Fibroblast of skin of right biceps (primary cell): ENCODE measurements at regions not wholly inside any gene's neighbourhood (a gene's known extent, or its start where the extent isn't known, plus 50 kb on each side); places are given as distances from the start of the nearest gene placed in this dataset.
A peak's percentile ranks its signal among the peaks of the same experiment; 100 is the strongest.
"Not testable (repeated sequence)": the region's sequence is repeated elsewhere in the genome, so short reads cannot be mapped to it uniquely, and the experiment has no call there.

ENCODE experiments used
- DNase-seq: peaks from one replicate; pipeline ENCODE4 v3.0.0-alpha.2; 2013

GRCh38 chr5:92760550-92760949 is 820.5 kb downstream of the NR2F1-AS1 start:
- DNase-seq: no peak

DNA sequence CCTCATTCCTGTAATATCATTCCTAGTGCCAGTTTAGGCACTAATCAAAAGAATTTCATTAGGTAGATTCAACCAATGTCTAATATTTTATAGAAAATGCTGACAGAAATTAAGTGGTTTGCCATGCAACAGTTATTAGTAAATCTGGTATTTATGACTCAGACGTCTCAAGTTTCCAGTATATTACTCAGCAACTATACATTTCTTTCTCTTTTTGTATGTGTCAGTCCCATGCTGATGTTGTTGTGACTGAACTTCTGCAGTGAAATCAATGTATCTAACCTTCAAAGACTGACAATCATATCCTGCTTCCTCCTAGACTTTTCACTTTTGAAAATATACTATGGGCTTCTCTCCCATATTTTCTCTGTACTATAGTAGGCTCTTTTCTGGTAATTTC is 822.5 kb downstream of the NR2F1-AS1 start:
- DNase-seq: peak; percentile 78

GRCh38 chr5:92749943-92750342 is 831.1 kb downstream of the NR2F1-AS1 start:
- DNase-seq: peak; percentile 17

GRCh38 chr5:92748072-92748676 is 832.8 kb downstream of the NR2F1-AS1 start:
- DNase-seq: peak; percentile 4

GRCh38 chr5:92741906-92742305 is 839.1 kb downstream of the NR2F1-AS1 start:
- DNase-seq: no peak

- DNase-seq: no peak
Observed at GRCh38 chr5:92734211-92734940, 846.6 kb downstream of the NR2F1-AS1 start.

DNA sequence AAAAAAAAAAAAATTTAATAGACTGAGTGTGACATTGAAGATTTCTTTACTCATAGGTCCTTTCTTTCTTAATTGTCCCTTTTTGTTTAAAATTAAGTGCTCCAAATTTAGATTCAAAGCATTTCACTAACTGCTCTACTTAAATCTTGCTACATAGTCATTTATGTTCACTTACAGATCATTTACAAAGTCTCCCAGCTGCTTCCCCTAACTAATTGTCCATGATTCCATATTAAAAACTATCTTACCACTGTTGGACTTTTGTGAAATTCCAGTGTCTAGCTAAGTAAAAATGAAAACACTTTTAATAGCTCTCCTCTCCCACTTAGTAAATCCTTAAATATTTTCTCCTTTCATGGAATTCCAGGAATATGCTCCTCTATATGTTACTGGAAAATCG is 850.5 kb downstream of the NR2F1-AS1 start:
- DNase-seq: no peak

DNA sequence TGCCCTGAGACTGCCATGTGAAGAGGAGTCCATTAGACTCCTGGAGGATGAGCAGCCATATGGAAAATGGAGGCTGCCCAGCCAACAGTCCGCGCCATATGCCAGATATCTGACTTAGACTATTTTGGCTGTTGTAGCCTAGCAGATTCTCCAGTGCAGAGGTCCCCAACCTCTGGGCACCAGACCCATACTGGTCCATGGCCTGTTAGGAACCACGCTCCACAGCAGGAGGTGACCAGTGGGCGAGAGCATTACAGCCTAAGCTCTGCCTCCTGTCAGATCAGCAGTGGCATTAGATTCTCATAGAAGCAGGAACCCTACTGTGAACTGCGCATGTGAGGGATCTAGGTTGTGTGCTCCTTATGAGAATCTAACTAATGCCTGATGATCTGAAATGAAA is 851.9 kb downstream of the NR2F1-AS1 start:
- no peak for DNase-seq

DNA sequence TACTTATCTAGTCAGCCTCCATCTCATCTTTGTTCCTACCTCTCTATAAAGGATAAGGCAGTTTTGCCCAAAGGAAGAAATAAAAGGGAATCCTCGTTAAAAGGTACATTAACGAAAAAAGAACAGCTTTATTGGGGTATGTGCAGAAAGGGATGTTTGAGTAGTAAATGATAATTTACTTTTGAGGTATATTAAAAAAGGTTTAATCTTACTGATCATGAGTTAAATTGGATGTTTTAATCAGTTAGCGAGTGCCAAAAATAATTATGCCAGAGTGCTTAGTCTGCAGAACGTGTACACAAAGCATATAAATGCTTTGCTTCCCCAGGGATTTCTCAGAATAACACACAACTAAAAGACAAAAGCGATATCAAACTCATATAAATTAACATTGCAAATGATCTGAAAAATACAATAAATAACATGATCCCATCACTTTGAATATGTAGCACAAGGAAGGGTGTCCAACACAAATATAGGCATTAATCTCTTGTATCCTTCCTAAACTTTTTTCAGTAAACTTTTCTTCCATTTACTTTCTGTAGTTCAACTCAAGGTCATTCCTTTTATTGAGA is 865.0 kb downstream of the NR2F1-AS1 start:
- DNase-seq: no peak

GRCh38 chr5:92713826-92714225 is 867.2 kb downstream of the NR2F1-AS1 start:
- no peak for DNase-seq

GRCh38 chr5:92713335-92713743 is 867.7 kb downstream of the NR2F1-AS1 start:
- no peak for DNase-seq

DNA sequence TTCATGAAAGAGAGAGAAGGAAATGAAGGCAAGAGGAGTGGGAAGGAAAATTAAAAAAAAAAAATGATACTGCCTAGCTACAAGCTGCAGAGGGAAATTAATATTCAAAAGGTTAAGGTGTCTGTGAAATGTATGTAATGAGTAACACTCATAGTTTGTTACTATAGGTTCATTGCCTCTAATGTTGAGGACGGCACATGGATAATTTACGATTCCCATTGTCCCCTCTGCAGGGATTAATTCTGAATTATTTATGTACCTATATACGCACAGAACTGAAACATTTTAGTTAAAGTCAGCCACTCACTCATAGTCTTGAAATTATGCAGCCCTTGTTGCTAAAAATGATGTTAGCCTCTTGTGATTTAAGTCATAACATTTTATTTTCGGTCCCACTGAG is 869.1 kb downstream of the NR2F1-AS1 start:
- no peak for DNase-seq

GRCh38 chr5:92704590-92704989 is 876.4 kb downstream of the NR2F1-AS1 start:
- DNase-seq: peak; percentile 62

DNA sequence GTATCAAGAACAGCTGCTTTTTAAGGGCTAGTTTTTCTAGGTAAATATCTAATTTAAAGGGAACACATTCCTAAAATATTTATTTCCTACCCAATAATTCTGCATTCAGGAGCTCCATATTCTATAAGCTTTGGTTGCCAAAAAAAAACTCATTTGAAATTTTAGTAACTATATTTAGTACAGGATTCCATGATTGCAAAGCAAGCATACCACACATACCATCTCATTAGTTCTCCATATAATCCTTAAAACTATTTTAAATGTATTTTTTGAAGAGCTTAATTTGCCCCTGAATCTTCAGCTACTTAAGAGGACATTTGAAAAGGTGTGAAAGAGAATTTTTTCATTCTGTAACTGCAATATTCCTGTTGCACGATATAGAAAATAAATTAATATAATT is 877.0 kb downstream of the NR2F1-AS1 start:
- peak; percentile 50 for DNase-seq

GRCh38 chr5:92695123-92696003 is 885.7 kb downstream of the NR2F1-AS1 start:
- no peak for DNase-seq

DNA sequence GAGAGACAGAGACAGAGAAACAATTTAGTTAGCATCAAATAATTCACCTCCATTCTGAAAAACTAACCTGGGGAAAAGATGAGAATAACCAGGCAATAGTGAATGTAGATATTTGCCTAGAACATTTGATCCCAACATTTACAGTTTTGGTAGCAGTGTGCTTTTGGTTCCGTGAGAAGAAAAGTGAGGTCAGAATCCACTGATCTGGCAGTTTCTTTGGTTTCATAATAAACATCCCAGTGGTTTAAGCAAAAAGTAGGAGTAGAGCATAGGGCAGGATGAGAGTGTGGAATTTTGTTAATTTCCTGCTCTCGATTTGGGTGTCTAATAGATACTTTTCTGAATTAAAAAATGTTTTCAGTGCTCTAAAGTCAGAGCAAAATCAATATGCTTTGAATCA is 887.0 kb downstream of the NR2F1-AS1 start:
- no peak for DNase-seq

DNA sequence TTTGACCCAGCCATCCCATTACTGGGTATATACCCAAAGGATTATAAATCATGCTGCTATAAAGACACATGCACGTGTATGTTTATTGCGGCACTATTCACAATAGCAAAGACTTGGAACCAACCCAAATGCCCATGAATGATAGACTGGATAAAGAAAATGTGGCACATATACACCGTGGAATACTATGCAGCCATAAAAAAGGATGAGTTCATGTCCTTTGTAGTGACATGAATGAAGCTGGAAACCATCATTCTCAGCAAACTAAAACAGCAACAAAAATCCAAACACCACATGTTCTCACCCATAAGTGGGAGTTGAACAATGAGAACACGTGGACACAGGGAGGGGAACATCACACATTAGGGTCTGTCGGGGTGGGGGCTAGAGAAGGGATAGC is 889.1 kb downstream of the NR2F1-AS1 start:
- DNase-seq: not testable (repeated sequence)

DNA sequence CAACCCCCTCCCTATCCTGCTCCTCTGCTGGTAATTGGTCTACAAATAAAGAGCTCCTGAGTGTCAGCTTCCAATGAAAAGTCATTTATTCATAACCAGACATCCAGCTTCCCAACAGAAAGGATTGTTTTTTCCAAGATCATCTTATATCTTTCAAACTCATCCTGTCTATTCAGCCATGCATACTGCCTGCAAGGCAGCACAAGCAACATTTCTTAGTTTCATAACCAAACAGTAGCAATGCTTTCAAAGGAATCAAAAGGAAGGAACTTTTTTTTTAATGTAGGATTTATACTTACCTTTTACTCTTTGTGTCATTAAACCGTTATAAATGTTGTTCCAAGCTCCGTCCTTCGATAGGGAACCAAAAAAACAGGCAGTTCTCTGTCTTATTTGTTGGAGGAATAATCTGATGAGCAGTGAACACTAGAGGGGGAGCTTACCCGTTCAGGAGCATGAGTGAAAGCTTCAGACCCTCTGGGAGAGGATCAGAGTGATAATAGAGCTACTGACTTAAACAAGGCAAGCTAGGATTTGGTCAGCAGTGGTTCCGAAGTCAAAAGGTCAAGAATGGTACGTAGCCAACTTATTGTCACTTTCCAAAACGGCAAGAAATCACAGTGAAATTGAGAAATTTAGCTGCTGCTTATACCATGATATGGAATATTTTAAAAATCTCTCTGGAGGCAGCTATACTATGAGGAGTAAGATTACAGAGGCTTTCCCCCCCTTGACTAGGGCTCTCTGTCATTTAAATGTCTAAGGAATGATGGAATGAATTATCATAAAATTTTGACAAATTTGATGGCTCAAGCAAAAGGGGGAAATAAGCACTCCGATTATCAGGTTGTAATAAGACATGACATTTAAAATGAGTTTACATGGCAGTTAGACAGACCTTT is 892.9 kb downstream of the NR2F1-AS1 start:
- peak; percentile 58 for DNase-seq

GRCh38 chr5:92678640-92679039 is 902.4 kb downstream of the NR2F1-AS1 start:
- no peak for DNase-seq

GRCh38 chr5:92676215-92677165 is 904.5 kb downstream of the NR2F1-AS1 start:
- no peak for DNase-seq

GRCh38 chr5:92674321-92674720 is 906.7 kb downstream of the NR2F1-AS1 start:
- DNase-seq: no peak
